Fibroblast of gingiva (primary cell): ENCODE measurements at regions not wholly inside any gene's neighbourhood (a gene's known extent, or its start where the extent isn't known, plus 50 kb on each side); places are given as distances from the start of the nearest gene placed in this dataset.

Experiments
- DNase-seq: peaks from one replicate; pipeline ENCODE4 v3.0.0-alpha.2; 2011; ENCODE audit warnings: low read depth

- DNase-seq: no peak
Measured at GRCh38 chr5:3957658-3958057, 362.0 kb downstream of the IRX1 start.

- DNase-seq: no peak
Measured at GRCh38 chr5:3958389-3958788, 362.8 kb downstream of the IRX1 start.

DNA sequence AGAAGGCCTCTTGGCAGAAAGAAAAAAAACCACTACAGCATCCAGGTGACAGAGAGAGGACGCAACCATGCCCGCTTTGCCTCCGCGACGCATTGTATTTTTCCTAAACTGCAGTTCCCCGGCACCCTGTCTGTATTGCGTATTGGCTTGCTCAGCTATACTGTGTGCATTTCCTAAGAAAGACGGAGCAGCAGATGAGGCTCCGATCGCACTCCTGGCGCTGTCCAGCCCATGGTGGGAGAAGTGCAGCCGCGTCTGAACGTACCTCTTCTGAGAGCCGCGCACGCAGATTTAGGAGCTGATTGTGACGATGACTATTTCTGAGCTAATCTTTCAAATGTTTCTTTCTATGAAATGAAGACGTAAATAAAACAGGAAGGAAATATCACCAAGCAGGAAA, 366.5 kb downstream of the IRX1 start:
- DNase-seq: no peak

GRCh38 chr5:3963652-3964051, 368.0 kb downstream of the IRX1 start:
- no peak for DNase-seq

GRCh38 chr5:3980156-3980555, 384.5 kb downstream of the IRX1 start:
- no peak for DNase-seq

GRCh38 chr5:3987867-3988266, 392.2 kb downstream of the IRX1 start:
- no peak for DNase-seq

DNA sequence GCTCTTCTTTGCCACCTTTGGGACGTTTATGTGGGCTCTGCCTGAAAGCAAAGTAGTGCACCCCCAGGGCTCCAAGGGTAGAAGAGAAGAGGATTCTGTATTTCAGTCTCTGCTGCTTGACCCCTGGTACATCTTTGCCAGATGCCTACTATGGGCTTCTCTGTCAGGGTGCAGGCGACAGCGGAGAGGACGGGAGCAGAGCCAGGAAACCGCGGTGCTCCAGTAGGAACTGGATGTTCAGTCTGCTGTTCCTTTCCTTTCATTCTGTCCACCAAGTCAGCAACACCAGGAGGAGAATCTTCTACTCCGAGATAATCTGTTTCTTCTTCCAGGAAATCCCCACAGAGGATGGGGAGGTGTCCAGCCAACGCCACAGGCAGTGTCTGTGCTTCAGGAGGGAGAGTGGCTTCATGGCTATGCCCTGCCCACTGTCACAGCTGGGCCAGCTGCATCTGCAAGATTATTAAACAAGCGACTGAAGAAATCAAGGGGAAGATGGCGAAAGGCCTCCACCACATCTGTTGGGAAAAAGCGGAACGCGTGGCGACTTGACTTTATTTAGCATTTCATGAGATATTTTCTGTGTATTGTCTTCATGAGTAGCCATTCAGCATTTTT, 398.3 kb downstream of the IRX1 start:
- DNase-seq: no peak

GRCh38 chr5:3994628-3995027, 399.0 kb downstream of the IRX1 start:
- no peak for DNase-seq

DNA sequence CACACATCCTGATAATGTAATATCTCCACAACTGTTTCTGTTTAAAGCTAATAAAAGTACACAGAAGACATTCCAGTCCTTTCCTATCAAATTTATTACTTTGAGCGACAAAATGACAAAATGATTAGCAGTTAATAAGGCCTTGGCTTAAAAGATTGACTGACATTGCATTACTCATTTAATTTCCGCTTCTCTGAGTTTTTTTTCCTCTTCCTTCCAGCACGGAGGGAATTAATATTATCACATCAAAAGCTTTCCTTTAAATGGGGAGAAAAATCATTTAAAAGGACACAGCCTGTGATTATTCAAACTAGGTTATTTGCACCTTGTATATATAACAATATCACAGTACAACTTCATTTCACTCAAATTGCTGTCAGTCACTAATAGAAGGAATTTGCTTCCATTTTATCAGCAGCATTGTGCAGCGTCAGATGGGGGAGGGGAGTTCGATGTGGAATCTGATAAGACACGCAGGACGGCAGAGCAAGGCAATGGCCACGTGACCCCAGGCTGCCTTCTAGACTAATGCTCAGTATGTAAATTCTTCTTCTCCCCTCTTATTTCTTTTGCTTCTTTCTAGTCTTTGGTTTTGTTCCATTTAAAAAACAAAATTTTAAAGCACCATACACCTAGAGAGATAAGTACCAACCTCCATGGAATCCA, 400.5 kb downstream of the IRX1 start:
- DNase-seq: no peak

DNA sequence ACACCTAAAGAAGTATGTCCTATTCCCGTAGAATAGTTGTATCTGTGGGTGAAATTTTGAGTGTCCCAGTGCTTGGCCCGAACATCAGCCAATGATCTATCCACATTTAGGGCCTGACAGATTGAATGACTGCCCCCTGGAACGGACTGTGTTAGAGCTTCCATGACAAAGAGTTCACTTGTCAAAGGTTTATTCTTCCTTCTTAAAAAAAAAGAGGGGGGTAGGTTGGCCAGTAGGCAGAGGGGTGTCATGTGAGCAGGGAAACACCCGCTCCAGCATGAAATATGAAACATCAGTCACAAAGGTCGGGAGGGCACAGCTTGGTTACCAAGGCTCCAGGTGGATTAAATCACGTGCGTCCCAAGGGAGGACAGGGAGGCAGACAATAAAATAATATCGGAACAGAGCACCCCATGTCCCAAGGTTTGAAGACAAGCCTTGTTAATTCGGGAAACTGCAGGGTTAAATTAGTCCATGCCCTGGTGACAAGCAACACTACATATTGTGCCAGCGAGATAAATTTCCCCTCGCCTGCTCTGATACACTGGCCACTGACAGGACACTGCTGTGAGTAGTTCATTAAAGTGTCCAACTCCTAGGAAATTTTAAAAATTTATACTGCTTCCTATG, 401.2 kb downstream of the IRX1 start:
- no peak for DNase-seq

GRCh38 chr5:3997670-3998069, 402.0 kb downstream of the IRX1 start:
- no peak for DNase-seq

DNA sequence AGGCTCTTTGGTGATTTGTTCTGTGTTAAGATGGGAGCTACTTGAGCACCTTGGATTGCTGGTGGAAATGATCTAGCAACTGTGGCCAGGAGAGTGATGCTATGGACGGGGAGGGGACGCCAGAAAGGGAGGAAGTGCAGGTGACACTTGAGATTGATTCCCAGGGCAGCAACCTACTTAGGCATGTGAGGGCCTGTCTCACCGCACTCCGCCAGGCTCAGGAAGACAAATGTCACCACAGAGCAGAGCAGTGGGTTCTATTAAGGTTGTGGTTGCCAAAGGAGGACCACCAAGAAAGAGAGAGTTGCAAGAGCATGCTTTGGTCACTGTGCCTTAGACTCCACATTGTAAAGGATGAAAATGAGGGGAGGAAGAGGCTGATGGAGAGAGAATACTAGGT, 404.3 kb downstream of the IRX1 start:
- no peak for DNase-seq

- DNase-seq: no peak
Measured at GRCh38 chr5:4001004-4001403, 405.4 kb downstream of the IRX1 start.

GRCh38 chr5:4001758-4002533, 406.3 kb downstream of the IRX1 start:
- DNase-seq: no peak

DNA sequence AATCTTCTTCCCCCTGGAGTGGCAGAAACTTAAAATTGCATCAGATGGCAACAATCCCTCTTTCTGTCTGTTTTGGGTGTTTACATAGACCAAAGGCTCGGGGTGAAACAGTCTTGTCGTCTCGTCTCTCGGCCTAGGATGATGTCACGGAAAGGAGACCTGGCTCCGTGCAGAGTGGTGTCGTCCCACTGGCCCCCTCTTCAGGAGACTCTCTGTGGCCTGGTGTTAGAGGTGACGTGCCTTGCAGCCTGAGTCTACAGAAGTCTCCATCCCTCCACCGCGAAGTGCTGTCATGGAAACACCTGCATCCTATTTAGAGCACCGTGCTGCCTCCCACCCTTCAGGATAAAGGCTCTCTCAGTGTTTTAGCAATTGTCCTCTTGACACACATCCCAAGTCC, 409.7 kb downstream of the IRX1 start:
- DNase-seq: no peak

- DNase-seq: no peak
Measured at GRCh38 chr5:4007001-4007400, 411.4 kb downstream of the IRX1 start.

- DNase-seq: no peak
Measured at GRCh38 chr5:4011943-4012342, 416.3 kb downstream of the IRX1 start.

GRCh38 chr5:4013106-4013898, 417.7 kb downstream of the IRX1 start:
- DNase-seq: no peak

DNA sequence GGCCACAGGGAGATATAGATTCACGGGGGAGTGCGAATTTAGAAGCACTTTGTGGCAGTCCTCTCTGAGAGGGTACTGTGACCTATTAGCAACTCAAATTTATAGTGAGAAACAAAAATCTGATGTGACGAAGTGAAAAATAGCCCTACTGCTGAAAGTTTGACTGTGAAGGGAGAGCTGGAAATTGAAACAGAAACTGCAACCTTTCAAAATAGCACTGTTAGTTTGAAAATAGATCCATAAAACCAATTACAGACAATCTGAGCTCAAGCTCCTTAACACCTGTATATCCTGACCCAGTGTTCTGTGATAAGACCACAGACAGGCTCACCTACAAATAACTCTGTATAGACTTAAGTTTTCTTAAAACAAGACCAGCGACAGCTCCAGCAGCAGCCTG, 420.1 kb downstream of the IRX1 start:
- DNase-seq: no peak

- no peak for DNase-seq
Measured at GRCh38 chr5:4017076-4017803, 421.6 kb downstream of the IRX1 start.

DNA sequence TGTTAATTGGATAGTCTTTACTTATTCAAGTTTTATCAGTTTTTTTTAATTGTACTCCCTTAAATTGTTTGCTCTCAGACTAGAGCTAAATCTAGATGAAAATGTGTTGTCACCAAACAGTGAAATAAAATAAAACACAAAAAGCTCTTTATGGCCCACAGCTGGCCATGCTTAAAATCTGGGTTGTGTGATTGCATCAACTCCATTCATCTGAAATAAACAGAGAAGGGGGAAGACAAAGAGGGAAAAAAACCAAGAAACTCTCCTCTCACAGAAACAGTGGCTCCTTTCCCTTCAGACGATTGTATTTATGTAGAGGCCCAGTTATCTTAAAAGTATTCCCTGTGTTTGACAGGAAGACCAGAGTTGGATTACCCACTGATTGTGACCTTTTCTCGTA, 422.4 kb downstream of the IRX1 start:
- no peak for DNase-seq
